ENCODE measurements at regions not wholly inside any gene's neighbourhood (a gene's known extent, or its start where the extent isn't known, plus 50 kb on each side); places are given as distances from the start of the nearest gene placed in this dataset.

- BruUV-seq (replicated peaks), result no TSS peak
- H3K79me2 ChIP-seq (ENCODE audit: control insufficient read depth, insufficient read depth, low read length), result no peaks in the 10 kb centered on the region
- in situ Hi-C loops (cut with MboI) (no loop called here), intact Hi-C loops (cut with micrococcal nuclease) (no loop called here)
- no peak overlapping the region for H3K4me3 ChIP-seq
- DNase-seq (ENCODE audit: extremely low read depth in 1 of 4, low spot score in 3 of 4) (no peak), FAIRE-seq (no peak), ATAC-seq (no peak)
- H3K9ac ChIP-seq (ENCODE audit: insufficient read depth in 1 of 2, low read depth in 2 of 2, low read length in 2 of 2), result no peak overlapping the region
- POLR2A ChIA-PET, result interaction anchor here (0.6 kb wide), 1 partner anchor 102 kb away, joined by 4 read pairs; no protein-coding TSS in a partner anchor
- H3K9me1 ChIP-seq (ENCODE audit: control insufficient read depth, insufficient read depth, low read length), result no peaks in the 10 kb centered on the region
- WGBS (ENCODE audit: insufficient coverage, low coverage, missing lambda C conversion rate), result 0% methylated on average over 3 of the region's 3 CpGs
- no peak for TF ChIP-seq MCM3 (IDR thresholded peaks at IDR 0.05)
- TF ChIP-seq BHLHE40 (IDR thresholded peaks at IDR 0.05; ENCODE audit: low read length), result no peak
- TF ChIP-seq, protein P1, sequence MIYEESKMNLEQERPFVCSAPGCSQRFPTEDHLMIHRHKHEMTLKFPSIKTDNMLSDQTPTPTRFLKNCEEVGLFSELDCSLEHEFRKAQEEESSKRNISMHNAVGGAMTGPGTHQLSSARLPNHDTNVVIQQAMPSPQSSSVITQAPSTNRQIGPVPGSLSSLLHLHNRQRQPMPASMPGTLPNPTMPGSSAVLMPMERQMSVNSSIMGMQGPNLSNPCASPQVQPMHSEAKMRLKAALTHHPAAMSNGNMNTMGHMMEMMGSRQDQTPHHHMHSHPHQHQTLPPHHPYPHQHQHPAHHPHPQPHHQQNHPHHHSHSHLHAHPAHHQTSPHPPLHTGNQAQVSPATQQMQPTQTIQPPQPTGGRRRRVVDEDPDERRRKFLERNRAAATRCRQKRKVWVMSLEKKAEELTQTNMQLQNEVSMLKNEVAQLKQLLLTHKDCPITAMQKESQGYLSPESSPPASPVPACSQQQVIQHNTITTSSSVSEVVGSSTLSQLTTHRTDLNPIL (CRISPR knock-in tag; IDR thresholded peaks at IDR 0.05), result no peak
- TF ChIP-seq SRSF1 (IDR thresholded peaks at IDR 0.05; ENCODE audit: low read depth, low read length), result no peak
- TF ChIP-seq RFX5 (IDR thresholded peaks at IDR 0.05; ENCODE audit: low read depth, low read length), result no peak
- no peak for TF ChIP-seq PHF20 (IDR thresholded peaks at IDR 0.05; ENCODE audit: partially characterized antibody)
- no peaks in the 10 kb centered on the region for H4K20me1 ChIP-seq (replicated peaks; ENCODE audit: control insufficient read depth, insufficient read depth, low read length)
- H3K27me3 ChIP-seq (ENCODE audit: control insufficient read depth in 2 of 2, insufficient read depth in 2 of 2, low read length in 2 of 2), result no peaks in the 10 kb centered on the region
- no peak overlapping the region for H2AFZ ChIP-seq (ENCODE audit: low read depth, low read length)
- no peaks in the 10 kb centered on the region for H3K36me3 ChIP-seq (ENCODE audit: control insufficient read depth, insufficient read depth, low read length)
- CTCF ChIA-PET (ENCODE audit: low intra/inter-chr PET ratio), result no interaction called here
- H3K4me1 ChIP-seq (replicated peaks in 1 of 2; ENCODE audit: control insufficient read depth in 2 of 2, insufficient read depth in 2 of 2, low read length in 2 of 2), result no peaks in the 10 kb centered on the region
- H3K9me3 ChIP-seq (replicated peaks; ENCODE audit: control insufficient read depth, insufficient read depth, low read depth, low read length), result no peaks in the 10 kb centered on the region
- H3K27ac ChIP-seq (ENCODE audit: extremely low read depth, low read depth, low read length), result no peak overlapping the region
- no peak overlapping the region for H3K4me2 ChIP-seq (ENCODE audit: insufficient read depth, low read length)
Measured at GRCh38 chr7:42766782-42767423, 145.0 kb downstream of the C7orf25 start.

Data from K562 (cell line).